ENCODE measurements at regions not wholly inside any gene's neighbourhood (a gene's known extent, or its start where the extent isn't known, plus 50 kb on each side); places are given as distances from the start of the nearest gene placed in this dataset.

- TF ChIP-seq EZH2 (optimal IDR thresholded peaks at IDR 0.05; ENCODE audit: low read depth, low read length) = no peak
- TF ChIP-seq CTCF (IDR thresholded peaks at IDR 0.05; ENCODE audit: low read length) = no peak
These were observed 1600.9 kb upstream of the C9orf72 start for GRCh38 chr9:29174136-29174535.
